CD1c-positive myeloid dendritic cell (primary cell): ENCODE measurements at regions not wholly inside any gene's neighbourhood (a gene's known extent, or its start where the extent isn't known, plus 50 kb on each side); places are given as distances from the start of the nearest gene placed in this dataset.

Source experiments
- DNase-seq: peaks from one replicate; pipeline ENCODE4 v3.0.0-alpha.2; 2016; ENCODE audit errors: extremely low spot score

DNA sequence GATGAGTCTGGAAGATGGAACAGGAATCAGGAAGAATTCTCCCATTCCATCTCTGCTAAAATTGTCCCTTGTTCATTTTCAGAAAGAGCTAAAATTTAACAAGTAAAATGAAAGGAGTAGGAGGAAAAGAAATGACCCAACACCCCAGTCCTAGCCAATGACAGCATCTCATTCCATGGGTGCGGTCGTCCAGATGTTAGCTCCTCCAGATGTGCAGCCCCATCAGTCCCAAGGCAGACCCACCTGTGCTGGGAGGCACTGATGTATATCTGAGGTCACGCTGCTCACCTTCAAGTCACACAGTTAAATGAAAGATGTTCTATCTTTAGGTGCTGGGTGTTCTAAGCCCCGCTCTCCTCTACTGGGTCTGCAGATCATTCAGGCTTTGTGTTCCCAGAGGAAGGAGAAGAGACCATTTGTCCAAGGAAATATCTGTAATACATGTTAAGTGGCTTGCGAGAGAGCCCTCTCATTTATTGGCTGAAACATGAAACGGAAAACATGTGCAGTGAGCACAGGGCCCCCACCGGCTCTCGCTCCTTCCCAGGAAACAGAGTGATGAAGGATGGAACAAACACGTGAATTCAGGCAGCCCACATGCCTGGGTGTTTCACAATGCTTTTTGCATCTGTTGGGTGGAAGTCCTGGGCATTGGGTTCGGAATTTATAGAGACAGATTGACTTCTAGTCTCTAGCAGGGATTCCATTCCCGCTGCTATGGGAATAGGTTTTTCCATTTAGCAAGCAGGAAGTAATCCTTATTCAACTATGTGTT, 294.6 kb downstream of the NUAK1 start:
- no peak for DNase-seq

DNA sequence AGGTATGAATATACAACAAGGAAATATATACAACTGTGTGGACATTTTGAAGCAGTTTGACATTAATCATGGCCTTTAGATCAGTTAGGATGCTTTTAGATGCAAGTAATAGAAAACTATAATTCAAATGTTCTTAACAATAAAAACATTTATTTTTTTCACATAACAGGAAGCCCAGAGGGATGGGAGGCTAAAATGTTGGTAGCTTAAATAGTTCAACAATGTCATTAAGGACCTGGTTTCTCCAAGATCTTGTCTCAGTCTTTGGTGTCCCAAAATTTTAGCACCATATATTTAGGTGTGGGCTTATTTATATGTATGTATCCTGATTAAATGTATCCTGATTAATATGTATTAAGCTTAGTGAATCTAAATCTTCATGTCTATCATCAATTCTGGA, 292.4 kb downstream of the NUAK1 start:
- no peak for DNase-seq

DNA sequence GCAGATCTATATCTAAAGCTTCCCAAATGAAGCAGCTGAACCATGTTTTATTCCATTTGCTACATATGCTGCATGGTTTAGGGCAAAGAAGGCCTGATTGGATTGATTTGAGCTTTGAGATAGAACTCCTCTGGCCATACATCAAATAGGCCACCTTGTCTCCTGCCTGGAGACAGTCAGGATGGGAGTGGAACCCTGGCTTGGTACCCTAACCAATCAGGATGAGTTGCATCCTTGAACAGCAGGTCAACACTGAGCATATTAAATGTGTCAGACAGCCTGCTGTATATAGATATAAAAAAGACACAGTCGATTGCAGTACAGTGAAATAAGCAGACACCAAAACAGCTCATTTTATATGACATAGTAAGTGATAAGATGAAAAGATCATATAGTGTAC, 291.7 kb downstream of the NUAK1 start:
- DNase-seq: no peak

DNA sequence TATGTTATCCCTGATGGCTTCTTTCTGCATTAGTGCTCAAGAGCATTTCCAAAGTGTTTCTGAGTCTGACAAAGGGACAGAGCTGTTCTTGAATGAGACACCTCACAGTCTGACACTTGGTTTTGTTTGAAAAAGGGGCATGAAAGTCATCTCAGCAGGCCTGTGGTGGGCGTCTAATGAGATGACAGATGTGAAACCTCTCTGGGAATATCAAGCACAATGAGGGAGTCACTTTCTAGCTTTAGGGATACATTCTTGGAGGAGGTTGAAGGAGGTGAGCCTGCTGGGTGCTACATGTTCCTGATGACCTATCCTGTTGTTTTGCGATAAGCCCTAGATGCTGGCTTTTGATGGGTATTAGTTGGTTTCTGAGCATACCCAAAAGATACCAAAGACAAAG, 290.5 kb downstream of the NUAK1 start:
- no peak for DNase-seq

DNA sequence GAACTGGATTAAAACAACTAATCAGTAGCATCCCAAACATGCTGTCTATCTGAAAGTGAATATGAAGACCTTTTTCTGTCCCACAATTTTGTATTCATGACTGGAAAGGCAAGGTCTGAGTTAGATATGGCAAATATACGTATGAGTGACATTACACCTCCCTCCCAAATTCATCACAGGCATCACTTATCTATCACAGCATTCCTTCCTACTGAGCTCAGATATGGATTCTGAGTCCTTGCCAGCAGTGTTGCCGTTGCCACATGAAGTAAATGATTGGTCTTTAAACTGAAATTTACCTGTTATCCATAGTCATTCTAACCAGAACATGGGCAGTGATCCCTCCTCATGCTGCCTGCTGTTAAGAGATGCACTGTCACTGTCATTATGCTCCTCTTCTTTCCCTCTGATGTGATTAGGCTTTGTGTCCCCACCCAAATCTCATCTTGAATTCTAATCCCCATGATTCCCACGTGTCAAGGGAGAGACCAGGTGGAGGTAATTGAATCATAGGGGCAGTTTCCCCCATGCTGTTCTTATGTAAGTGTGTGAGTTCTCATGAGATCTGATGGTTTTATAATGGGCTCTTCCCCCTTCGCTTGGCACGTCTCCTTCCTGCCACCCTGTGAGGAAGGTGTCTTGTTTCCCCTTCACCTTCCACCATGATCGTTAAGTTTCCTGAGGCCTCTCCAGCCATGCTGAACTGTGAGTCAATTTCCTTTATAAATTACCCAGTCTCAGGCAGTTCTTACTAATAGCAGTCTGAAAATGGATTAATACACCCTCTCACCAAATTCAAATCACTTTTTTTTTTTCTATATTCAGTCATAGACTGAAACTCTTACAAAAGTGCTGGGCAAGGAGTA, 288.4 kb downstream of the NUAK1 start:
- DNase-seq: no peak

DNA sequence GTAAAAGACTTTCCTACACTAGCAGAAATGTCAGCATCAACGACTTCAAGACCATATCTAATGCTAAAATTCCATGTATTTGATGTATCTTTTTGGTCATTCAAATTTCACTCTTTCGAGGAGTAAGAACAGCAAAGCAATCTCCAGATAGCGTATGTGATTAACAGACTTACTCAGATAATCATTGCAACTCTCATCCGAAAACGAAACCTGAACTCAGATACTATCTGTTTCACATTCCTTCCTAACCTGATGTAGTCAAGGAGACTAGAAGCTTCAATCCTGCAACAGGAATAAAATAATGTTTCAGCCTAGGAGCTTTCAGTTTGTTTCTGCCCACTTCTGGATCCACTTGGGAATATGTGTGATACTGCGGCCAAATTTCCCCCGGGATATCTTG, 286.3 kb downstream of the NUAK1 start:
- no peak for DNase-seq

DNA sequence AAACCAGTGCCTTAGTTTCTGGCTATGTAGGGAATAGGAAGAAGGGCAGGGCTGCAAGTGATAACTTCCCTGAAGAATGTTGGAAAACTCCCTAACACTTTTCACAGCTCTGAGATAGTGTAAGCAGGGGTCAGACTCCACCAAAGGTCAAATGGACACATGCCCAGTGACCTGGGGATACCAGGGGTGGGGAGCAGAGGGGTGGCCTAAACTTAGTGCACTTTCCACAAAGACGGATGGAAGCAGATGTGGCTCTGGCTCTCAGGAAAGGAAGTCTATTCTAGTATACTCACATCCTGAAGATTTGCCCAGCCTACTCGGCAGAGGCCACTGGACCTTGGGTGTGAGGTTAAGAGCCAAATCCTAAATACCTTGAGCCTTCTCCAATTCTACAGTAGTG, 285.8 kb downstream of the NUAK1 start:
- no peak for DNase-seq

DNA sequence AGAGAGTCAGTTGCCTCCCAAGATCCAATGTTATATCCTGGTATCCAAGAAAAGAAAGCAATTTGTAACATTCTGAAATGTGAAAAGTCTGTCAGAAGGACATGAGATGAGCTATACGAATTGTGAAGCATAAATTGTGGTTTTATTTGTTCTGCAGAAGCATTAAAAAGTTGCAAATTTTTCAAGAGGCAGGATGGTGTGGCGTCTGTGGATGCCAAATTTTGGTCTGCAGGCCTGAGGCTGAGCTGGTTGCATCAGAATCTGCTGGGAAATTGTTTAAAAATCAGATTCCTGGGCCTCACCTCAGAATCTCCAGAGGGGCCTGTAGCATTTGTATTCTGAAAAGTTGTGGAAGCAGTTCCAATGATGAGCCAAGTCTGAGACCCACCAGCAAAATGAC, 284.7 kb downstream of the NUAK1 start:
- no peak for DNase-seq

DNA sequence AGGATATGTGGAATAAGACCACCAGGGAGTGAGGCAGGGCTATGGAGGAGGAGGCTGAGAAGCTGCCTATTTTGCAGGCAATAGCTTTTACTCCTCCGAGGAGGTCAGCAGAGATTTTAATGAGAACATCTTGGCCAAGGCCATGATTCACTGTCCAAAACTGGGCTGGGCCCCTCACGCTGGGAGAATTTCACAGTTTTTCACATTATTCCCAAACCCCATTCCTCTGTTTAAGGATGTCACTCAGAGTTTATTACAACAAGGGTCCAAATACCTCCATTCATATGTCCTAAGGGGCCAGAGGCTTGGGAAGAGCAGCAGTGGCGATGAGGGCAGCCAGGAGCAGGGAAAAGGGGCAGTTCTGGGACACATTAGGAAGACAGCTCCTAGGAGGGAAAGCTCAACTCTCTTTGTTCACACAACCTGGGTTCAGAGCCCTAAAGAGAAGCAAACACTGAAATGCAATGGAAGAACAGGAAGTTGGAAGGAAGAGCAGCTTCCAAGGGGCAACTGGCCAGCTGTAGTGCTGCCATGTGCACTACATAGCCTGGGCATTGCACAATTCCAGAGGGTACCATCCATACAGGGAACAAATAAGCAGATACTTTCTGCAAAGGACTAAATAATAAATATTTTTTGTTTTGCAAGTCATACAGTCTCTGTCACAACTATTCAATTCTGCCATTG, 283.2 kb downstream of the NUAK1 start:
- no peak for DNase-seq

DNA sequence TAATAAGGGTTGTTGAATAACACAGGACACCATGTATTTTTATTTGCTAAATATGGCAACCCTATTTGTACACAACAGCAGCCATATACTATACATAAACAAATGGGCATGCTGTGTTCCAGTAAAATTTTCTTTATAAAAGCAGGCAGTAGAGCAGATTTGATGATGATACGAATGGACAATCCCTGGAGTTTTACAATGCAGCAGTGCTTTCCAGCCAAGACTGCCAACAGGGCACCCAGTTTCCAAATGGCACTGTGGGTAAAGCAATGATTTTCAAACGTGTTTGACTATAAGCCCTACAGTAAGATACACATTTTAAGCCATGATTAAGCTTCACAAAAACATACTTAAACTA, 282.7 kb downstream of the NUAK1 start:
- no peak for DNase-seq

DNA sequence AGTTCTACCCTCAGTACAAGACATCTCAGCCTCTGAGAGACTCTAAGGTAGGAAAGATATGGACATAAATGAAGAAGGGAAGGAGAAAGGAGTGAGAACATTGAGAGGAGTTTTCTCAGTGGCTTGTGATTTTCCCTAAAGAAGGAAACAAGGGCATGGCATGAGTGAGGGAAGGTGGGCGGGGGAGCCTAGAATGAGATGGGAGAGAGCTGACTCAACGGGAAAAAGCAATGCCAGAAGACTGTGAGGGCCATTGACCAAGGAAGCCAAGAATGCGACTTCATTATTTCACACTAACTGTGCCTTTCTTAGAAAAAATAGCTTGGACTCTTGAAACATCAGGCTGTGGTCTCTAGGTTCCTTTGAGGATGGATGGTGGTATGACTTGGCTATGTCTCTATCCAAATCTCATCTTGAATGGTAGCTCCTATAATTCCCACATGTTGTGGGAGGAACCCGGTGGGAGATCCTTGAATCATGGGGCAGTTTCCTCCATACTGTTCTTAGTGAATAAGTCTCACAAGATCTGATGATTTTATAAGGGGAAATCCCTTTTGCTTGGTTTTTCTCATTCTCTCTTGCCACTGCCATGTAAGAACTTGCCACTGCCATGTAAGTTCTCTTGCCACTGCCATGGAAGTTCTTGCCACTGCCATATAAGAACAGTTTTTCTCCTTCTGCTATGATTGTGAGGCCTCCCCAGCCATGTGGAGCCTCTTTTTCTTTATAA, 279.6 kb downstream of the NUAK1 start:
- DNase-seq: no peak

DNA sequence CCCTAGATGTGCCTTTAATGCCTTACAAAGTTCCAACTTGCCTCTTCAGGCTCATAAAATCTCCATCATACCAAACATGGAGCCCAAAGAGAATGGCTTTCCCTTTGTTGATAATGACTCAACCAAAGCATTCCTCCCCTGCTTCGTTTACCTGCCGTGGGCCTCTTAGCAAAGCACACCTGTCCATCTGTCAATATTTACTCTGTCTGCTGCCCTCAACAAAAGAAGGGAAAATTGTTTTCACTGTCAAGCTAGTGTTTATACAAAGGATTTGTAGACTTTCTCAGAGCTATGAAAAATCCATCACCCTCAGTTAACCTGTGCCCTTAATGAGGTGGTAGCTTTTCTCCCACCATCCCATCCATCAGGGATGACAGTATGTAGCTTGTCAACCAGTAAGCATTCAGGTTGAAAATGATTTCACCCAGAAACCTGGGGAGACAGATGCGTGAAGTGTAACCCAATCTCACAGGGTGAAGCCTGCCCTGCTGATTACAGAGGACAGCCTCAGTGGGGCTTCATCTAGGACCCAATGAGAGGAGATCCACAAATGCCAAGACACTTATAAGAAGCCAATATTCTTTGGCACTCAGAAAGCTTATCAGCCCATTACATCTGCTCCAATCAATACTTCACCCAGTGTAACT, 278.1 kb downstream of the NUAK1 start:
- no peak for DNase-seq

DNA sequence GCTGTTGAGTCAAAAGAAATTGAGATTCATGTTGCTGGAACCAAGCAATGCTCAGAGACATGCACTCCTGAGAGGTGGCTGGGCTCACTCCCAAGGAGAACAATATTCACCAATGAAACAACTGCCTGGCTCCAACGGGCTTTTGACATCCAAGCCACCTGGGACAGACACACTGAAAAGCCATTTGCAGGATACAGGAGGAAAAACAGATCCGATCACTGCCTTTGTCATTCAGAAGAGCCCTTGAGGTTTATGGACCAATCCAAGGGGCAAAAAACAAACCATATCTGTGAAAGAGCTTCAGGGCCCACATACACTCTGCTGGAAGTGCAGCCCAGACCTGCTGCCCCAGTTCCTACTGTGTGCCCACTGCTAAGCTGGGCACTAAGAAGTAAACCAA, 277.5 kb downstream of the NUAK1 start:
- DNase-seq: no peak

DNA sequence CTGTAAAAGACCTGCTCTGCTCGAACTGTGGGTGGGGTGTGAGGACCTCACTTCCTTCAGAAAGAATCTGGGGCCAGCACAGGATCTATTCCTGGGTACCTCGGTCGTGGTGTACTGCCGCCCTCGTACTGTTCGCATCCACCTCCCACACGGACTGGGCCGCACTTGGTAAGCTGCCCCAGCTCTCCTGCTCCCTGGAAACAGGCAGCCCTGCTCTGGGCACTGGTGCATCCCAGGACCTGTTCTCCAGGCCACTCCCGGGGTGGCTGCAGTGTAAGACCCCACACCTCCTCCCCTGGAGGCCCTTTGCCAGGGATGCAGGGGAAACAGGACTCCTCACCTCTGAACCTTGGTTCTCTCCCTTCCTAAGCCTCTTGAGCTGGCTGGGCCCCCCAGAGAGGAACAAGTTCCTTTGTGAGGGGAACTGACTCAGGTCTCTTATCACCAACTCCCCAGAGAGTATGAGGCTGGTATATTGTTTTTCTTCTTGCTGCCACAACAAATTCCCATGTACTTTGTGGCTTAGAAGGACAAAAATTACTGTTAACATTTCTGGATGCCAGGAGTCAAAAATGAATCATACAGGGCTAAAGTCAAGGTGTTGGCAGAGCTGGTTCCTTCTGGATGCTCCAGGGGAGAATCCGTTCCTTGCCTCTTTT, 276.5 kb downstream of the NUAK1 start:
- no peak for DNase-seq

DNA sequence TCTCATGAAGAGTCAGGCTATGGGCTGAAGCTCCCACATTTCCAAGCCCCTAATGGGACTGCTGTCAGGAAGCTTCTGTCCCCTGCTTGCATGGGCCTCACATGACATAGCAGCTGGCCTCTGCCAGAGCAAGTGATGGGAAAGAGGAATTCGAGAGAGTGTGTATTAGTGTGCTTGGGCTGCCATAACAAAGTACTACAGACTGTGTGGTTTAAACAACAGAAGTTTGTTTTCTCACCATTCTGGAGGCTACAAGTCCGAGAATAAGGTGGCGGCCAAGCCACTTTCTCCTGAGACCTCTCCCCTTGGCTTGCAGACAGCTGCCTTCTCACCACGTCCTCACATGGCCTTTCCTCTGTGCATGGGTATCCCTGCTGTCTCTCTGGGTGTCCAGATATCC, 274.4 kb downstream of the NUAK1 start:
- no peak for DNase-seq

DNA sequence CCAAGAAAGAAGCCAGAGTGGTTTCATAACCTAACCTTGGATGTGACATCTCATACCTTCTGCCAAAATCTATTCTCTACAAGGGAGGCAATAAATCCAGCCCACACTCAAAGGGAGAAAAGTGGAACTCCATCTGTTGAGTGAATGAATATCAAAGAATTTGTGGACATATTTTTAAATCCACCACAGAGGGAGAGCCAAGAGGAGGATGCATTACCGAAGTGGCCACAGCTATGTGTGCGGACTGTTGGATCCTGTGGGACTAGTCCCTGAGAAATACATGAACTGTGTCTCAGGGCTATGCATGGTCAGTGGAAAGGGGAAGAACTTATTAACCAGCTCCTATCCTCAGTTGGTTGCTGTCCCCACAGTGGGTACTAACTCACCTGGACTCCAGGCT, 273.9 kb downstream of the NUAK1 start:
- DNase-seq: no peak

DNA sequence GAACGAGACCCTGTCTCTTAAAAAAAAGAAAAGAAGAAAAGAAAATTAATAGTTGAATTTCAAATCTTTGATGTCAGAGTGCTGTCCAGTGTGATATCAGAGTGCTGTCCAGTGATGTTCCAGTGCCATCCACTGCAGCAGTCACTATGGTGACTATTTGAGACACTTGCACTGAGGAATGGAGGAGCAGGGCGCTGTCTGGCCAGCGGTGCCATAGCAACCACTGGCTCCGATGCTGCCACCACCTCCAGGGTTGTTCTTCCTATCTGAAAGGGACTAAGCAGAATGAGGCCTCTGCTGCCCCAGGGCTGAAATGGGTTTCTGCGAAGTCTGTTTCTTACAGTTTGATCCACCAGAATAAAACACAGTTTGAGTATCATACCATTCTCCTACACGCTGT, 272.9 kb downstream of the NUAK1 start:
- DNase-seq: no peak

DNA sequence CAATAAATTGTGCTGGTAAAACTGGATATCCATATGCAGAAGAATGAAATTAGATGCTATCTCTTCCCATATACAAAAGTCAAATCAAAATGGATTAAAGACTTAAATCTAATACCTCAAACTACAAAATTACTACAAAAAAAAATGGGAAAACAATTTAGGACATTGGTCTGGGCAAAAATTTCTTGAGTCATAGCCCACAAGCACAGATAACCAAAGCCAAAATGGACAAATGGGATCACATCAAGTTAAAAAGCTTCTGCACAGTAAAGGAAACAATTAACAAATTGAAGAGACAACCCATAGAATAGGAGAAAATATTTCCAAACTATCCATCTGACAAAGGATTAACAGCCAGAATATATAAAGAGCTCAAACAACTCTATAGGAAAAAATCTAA, 264.6 kb downstream of the NUAK1 start:
- no peak for DNase-seq

DNA sequence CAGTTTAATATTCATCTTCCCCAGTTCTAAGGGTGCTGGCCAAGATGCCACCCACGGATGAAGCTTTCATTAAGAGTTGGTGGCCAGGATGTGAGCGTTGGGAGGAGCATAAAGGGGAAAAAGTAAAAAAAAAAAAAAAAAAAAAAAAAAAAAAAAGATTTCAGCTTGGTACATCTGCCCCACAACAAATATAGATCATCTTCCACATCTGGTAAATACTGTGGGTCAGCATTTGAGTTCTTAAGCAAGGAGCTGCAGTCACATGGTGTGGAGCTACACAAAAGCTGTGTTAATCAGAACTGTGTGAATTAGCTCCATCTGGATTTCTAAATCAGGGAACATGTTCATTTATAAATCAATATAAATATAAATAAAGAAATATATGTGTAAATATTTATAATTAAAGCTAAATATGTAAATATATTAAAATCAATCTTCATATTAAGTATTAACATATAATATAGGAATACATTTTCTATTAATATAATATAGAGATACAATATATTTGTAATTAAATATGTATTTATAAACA, 262.3 kb downstream of the NUAK1 start:
- DNase-seq: no peak

DNA sequence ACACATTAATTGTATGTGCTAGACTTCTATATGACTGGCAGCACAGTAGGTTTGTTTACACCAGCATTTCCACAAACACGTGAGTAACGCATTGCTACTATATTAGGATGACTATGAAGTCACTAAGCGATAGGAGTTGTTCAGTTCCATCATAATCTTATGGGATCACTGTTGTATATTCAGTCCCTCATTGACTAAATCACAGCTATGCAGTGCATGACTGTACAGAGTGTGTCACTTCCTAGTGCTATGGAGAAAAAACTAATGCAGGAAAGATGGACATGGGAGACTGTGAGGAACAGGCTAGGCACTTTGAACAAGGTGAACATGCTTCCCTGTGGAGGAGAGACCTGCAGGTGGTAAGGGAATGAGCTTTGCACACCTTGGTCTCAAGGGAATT, 259.8 kb downstream of the NUAK1 start:
- DNase-seq: no peak
